HEK293T (cell line): ENCODE measurements at regions not wholly inside any gene's neighbourhood (a gene's known extent, or its start where the extent isn't known, plus 50 kb on each side); places are given as distances from the start of the nearest gene placed in this dataset.

ENCODE experiments used
- CTCF ChIA-PET: fragments of 350-600 bp; formaldehyde crosslinking; extraction: SDS; loops from one replicate; lab custom pipeline; 2021; ENCODE audit warnings: antibody characterized with exemption, inconsistent platforms; lab: Yijun Ruan, JAX
- POLR2A ChIA-PET: fragments of 350-600 bp; formaldehyde crosslinking; extraction: SDS; loops from one replicate; lab custom pipeline; 2020; ENCODE audit warnings: antibody characterized with exemption, inconsistent platforms; lab: Yijun Ruan, JAX
- DNase-seq: peaks from one replicate; pipeline ENCODE4 v3.0.0; 2012; ENCODE audit warnings: mixed read lengths; ENCODE audit errors: extremely low spot score
- ARNT ChIP-seq: fragments of 450-650 bp; IDR thresholded peaks from 2 replicates; pipeline ENCODE4 v1.6.1; 2017; ENCODE audit warnings: mild to moderate bottlenecking
- BHLHE40 ChIP-seq: fragments of 450-650 bp; IDR thresholded peaks from 2 replicates; pipeline ENCODE4 v1.6.1; 2016; ENCODE audit warnings: mild to moderate bottlenecking, moderate library complexity, borderline replicate concordance
- CTBP1 ChIP-seq: fragments of 450-650 bp; IDR thresholded peaks from 2 replicates; pipeline ENCODE4 v1.6.1; 2016; ENCODE audit warnings: borderline replicate concordance
- ELF4 ChIP-seq: fragments of 450-650 bp; IDR thresholded peaks from 2 replicates; pipeline ENCODE4 v1.6.1; 2017; ENCODE audit warnings: antibody characterized with exemption
- FOXA1 ChIP-seq: fragments of 450-650 bp; IDR thresholded peaks from 2 replicates; pipeline ENCODE4 v1.6.1; 2016; ENCODE audit warnings: mild to moderate bottlenecking
- FOXK2 ChIP-seq: fragments of 450-650 bp; IDR thresholded peaks from 2 replicates; pipeline ENCODE4 v1.6.1; 2016; ENCODE audit warnings: mild to moderate bottlenecking
- FOXM1 ChIP-seq: fragments of 450-650 bp; IDR thresholded peaks from 2 replicates; pipeline ENCODE4 v1.6.1; 2017; ENCODE audit warnings: mild to moderate bottlenecking, borderline replicate concordance
- HDGF ChIP-seq: fragments of 450-650 bp; IDR thresholded peaks from 2 replicates; pipeline ENCODE4 v1.6.1; 2017; ENCODE audit warnings: antibody characterized with exemption, borderline replicate concordance
- L3MBTL2 ChIP-seq: fragments of 450-650 bp; conservative IDR thresholded peaks from 2 replicates; pipeline ENCODE4 v1.6.1; 2016; ENCODE audit warnings: mild to moderate bottlenecking
- LEF1 ChIP-seq: fragments of 450-650 bp; IDR thresholded peaks from 2 replicates; pipeline ENCODE4 v1.6.1; 2017; ENCODE audit warnings: mild to moderate bottlenecking, borderline replicate concordance
- NFRKB ChIP-seq: fragments of 450-650 bp; IDR thresholded peaks from 2 replicates; pipeline ENCODE4 v1.6.1; 2016; ENCODE audit warnings: mild to moderate bottlenecking, moderate library complexity
- SP1 ChIP-seq: fragments of 450-650 bp; IDR thresholded peaks from 2 replicates; pipeline ENCODE4 v1.6.1; 2017
- SUZ12 ChIP-seq: fragments of 450-650 bp; IDR thresholded peaks from 2 replicates; pipeline ENCODE4 v1.6.1; 2016; ENCODE audit warnings: mild to moderate bottlenecking
- TARDBP ChIP-seq: fragments of 450-650 bp; IDR thresholded peaks from 2 replicates; pipeline ENCODE4 v1.6.1; 2016
- ZNF384 ChIP-seq: fragments of 450-650 bp; IDR thresholded peaks from 2 replicates; pipeline ENCODE4 v1.6.1; 2016
- TF ChIP-seq, protein P1 (sequence below): fragments of 450-650 bp; IDR thresholded peaks from 2 replicates; pipeline ENCODE4 v1.6.1; 2016

DNA sequence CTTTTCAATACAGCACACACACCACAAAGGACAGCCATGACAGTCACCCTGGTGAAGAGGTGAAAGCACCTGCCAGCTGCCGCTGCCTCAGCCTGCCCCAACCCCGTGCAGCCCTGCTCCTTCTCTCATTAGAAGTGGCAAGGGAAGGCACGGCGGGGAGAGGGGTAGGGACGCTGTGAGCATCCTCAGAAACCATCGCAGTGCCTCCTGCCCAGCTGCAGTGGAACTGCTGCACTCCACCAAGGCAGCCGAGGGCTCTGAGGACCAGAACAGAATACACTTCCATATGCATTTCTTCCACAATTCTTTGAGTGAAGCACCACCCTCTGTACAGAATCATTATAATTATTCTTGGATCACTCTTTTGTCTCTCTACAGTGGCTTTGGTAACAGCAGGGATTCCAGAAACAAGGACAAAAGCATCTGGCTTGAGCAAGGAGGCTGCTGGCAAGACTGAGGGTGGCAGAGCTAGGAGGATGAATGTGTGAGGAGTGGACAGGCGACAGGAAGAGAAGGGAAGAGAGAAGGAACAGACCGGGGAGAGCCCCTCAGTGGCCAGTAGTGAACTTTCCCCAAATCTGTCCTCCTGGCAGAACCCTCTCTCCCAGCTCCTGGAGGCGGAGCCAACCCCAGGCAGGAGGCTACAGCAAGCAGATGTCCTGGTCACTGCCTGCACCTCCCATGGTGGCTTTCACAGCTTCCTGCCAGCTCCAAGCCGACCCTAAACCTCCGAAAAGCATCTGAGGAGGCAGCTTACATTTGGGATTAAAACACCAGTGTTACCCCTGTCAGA, 73.2 kb downstream of the MTNR1A start:
- DNase-seq: no peak
- POLR2A ChIA-PET: no interaction called here
- TF ChIP-seq NFRKB (no peak), ELF4 (no peak), SUZ12 (no peak), FOXK2 (no peak), TARDBP (no peak)
- CTCF ChIA-PET: no interaction called here

DNA sequence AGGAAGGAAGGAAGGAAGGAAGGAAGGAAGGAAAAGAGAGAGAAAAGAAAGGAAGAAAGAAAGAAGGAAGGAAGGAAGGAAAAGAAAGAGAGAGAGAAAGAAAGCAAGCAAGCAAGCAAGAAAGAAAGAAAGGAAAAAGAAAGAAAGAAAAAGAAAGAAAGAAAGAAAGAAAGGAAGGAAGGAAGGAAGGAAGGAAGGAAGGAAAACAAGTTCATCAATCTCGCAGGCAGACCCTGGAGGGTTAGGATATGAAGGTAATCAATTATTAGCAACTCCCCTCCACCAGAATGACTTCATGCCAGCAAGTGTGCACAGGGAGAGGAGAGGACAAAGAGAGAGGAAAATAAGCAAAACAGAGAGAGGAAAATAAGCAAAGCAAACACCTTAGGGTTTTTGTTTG, 80.2 kb downstream of the MTNR1A start:
- TF ChIP-seq FOXA1: no peak
- POLR2A ChIA-PET: no interaction called here
- CTCF ChIA-PET: no interaction called here
- DNase-seq: no peak

DNA sequence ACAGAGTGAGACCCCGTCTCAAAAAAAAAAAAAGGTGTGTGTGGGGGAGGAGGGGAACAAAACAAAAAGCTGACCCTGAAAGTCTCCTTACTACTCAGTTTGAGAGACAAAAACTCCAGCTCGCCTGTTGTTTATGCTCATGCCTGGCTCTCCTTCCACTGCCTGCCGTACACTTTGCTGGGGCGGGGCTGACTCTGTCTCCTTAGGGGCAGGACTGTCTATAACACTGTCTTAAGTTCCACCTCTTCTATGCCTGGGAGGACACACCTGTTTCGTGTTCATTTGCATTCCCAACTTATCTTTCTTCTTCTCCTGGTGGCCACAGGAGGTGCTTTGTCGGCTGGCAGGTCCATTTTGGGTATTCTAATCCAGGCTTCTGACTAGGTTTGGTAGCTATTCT, 81.4 kb downstream of the MTNR1A start:
- no peak for TF ChIP-seq L3MBTL2
- no peak for TF ChIP-seq NFRKB
- TF ChIP-seq FOXK2: no peak
- TF ChIP-seq CTBP1: no peak
- no peak for TF ChIP-seq FOXM1
- POLR2A ChIA-PET: no interaction called here
- DNase-seq: no peak
- CTCF ChIA-PET: interaction anchor here (0.7 to 1.2 kb wide), 5 partner anchors 13 to 117 kb away, joined by 3 to 6 read pairs (median 4); partner anchors contain the start of gene MTNR1A

DNA sequence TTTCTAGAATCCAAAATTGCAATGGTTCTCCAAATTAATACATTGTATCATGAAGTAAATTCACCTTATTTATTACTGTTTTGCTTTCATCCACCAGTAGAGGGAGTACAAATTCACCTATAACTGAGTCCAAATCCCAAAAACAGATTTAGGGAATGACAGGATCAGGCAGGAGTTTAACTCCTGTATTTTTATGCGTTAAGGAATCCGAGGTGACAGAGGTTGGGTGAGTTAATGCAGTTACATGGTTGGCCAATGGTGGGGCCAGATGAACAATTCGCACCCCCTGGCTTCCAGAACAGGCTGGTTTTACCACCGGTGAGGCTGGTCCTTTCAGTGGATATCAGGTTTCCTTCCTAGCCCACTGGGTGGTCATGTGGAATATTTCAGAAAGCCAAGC, 82.4 kb downstream of the MTNR1A start:
- no peak for TF ChIP-seq L3MBTL2
- ChIA-PET POLR2A (no interaction called here), CTCF (interaction anchor here (0.5 to 1.2 kb wide), 9 partner anchors 14 to 182 kb away, joined by 3 to 6 read pairs (median 3); partner anchors contain the start of gene MTNR1A)
- DNase-seq: peak; percentile 8

DNA sequence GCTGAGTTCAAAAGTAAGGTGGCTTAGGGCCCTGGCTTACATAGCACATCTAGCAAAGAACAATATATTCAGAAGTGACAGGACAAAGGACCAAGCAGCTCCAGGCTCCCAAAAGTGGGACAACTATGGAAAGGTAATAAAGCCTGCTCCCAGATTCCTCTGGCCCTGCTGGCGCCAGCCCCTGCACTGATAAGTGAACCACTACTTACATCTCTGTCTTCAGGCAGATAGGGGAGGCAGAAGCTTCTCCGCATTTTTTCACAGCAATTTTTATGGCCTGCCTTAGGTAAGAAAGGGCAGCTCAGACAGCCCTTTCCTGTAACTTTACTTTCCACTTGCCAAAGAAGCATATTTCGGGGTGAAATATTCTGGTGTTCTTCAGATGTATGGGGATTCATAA, 83.9 kb downstream of the MTNR1A start:
- no peak for DNase-seq
- POLR2A ChIA-PET: no interaction called here
- CTCF ChIA-PET: no interaction called here
- TF ChIP-seq TARDBP: no peak
- TF ChIP-seq NFRKB: no peak
- no peak for TF ChIP-seq ZNF384
- TF ChIP-seq FOXM1: no peak
- no peak for TF ChIP-seq FOXK2
- no peak for TF ChIP-seq SP1
- no peak for TF ChIP-seq FOXA1
- no peak for TF ChIP-seq LEF1
- no peak for TF ChIP-seq L3MBTL2

DNA sequence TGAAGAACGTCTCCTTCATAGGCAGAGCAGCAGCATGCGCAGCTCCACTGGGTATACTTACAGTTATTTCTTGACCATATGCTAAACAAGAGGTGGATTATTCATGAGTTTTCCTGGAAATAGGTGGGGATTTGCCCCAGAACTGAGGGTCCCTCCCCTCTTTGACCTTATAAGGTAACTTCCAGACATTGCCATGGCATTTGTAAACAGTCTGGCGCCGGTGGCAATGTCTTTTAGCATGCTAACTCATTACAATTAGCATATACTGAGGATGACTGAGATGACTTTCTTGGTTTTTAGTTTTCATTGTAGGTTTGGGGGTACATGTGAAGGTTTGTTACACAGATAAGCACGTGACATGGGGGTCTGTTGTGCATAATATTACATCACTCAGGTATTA, 97.3 kb downstream of the MTNR1A start:
- no peak for DNase-seq
- ChIA-PET POLR2A (no interaction called here), CTCF (no interaction called here)
- TF ChIP-seq FOXA1 (no peak), FOXM1 (no peak), ZNF384 (no peak), FOXK2 (no peak), L3MBTL2 (no peak)
- TF ChIP-seq, protein P1, sequence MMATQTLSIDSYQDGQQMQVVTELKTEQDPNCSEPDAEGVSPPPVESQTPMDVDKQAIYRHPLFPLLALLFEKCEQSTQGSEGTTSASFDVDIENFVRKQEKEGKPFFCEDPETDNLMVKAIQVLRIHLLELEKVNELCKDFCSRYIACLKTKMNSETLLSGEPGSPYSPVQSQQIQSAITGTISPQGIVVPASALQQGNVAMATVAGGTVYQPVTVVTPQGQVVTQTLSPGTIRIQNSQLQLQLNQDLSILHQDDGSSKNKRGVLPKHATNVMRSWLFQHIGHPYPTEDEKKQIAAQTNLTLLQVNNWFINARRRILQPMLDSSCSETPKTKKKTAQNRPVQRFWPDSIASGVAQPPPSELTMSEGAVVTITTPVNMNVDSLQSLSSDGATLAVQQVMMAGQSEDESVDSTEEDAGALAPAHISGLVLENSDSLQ: no peak

DNA sequence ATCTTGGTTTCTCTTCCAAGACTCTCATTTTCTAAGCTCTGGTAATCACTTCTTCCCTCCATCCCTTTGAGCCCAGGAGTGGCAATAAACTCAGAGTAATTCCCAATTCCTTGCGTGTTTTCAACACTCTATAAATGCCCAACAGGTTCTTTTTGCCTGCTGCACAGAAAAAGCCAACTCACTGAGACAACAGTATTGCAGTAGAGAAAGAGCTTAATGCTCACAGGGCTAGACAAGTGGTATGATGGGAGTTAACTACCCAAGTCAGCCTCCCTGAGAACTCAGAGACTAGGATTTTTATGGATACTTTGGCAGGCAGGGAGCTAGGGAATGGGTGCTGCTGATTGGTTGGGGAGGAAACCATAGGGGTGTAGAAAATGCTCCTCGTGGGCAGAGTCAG, 103.4 kb downstream of the MTNR1A start:
- CTCF ChIA-PET: no interaction called here
- TF ChIP-seq, protein P1: no peak
- TF ChIP-seq SUZ12: no peak
- no peak for TF ChIP-seq L3MBTL2
- TF ChIP-seq BHLHE40: no peak
- no peak for TF ChIP-seq HDGF
- no peak for TF ChIP-seq FOXA1
- no peak for TF ChIP-seq CTBP1
- no peak for DNase-seq
- POLR2A ChIA-PET: no interaction called here

DNA sequence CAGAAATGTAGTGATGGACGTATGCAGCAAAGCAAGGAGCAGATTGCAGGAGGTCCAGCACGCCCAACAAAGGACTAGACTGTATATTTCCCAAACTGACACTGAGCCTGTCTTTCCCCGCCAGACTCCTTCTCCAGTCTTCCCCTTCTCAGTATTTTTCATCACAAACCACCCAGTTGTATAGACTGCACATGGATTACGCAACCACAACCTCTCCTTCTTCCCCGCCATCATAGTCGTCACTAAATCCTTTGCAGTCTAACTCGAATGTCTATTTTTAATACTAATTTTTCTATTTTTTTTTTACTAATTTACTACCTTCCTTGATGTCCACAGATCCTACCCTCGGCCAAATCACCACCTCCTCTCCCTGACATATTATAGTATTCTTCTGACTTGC, 105.4 kb downstream of the MTNR1A start:
- no peak for DNase-seq
- ChIA-PET CTCF (no interaction called here), POLR2A (no interaction called here)
- TF ChIP-seq HDGF: no peak
- no peak for TF ChIP-seq SUZ12
- no peak for TF ChIP-seq CTBP1
- TF ChIP-seq LEF1: no peak
- TF ChIP-seq L3MBTL2: no peak
- no peak for TF ChIP-seq ARNT
- no peak for TF ChIP-seq ZNF384
- no peak for TF ChIP-seq NFRKB
- no peak for TF ChIP-seq TARDBP
- TF ChIP-seq FOXK2: no peak
- TF ChIP-seq, protein P1: no peak
